Endothelial cell of umbilical vein (primary cell): ENCODE measurements at regions not wholly inside any gene's neighbourhood (a gene's known extent, or its start where the extent isn't known, plus 50 kb on each side); places are given as distances from the start of the nearest gene placed in this dataset.

Experiments used
- BruUV-seq: library from RNA; stranded (reverse); fragments of 400-500 nt; replicated peaks from 2 replicates; lab custom pipeline; 2021; lab: Mats Ljungman, UMichigan
- CTCF ChIA-PET: fragments of 300-600, 350-600 bp; sonication (Branson Sonifier 250); formaldehyde crosslinking; loops from one replicate; lab custom pipeline; 2021; ENCODE audit warnings: antibody characterized with exemption, inconsistent platforms; lab: Charles Lee
- POLR2A ChIA-PET: fragments of 300-600, 350-600 bp; sonication (Branson Sonifier 250); formaldehyde crosslinking; loops from one replicate; lab custom pipeline; 2021; ENCODE audit warnings: antibody characterized with exemption, inconsistent platforms; lab: Charles Lee
- DNase-seq: peaks from one replicate; pipeline ENCODE4 v3.0.0-alpha.2; 2011; ENCODE audit warnings: low read depth, low spot score
- FAIRE-seq: peaks from 2 replicates; lab custom pipeline; 2011; peaks lifted over from hg19 to GRCh38; lab: Jason Lieb, UNC
- H2AFZ ChIP-seq: 2 replicates; pipeline ENCODE4 v1.6.0; 2012; ENCODE audit warnings: low read depth, low read length, control low read depth, inconsistent platforms
- H3K27ac ChIP-seq: 2 replicates; pipeline ENCODE4 v1.5.1; 2011; ENCODE audit warnings: low read depth, mild to moderate bottlenecking, control low read depth, low read length, moderate library complexity; ENCODE audit not compliant: insufficient read depth
- H3K27me3 ChIP-seq, 2 experiments: 2 replicates each; pipeline versions ENCODE4 v1.6.0 to v1.6.1; 2011; ENCODE audit warnings: low read length in 2 of 2, mixed read lengths in 1 of 2; ENCODE audit not compliant: control insufficient read depth in 2 of 2, insufficient read depth in 2 of 2
- H3K36me3 ChIP-seq, 2 experiments: 2 replicates in 1 of 2; 3 replicates in 1 of 2; pipeline ENCODE4 v1.5.1; 2011; ENCODE audit warnings: low read length in 2 of 2, mild to moderate bottlenecking in 1 of 2, moderate library complexity in 1 of 2; ENCODE audit not compliant: control insufficient read depth in 2 of 2, insufficient read depth in 2 of 2; ENCODE audit errors: extremely low read depth in 1 of 2
- H3K4me1 ChIP-seq: 3 replicates; pipeline ENCODE4 v1.5.1; 2011; ENCODE audit warnings: mild to moderate bottlenecking, low read length; ENCODE audit not compliant: control insufficient read depth, insufficient read depth; ENCODE audit errors: extremely low read depth
- H3K4me2 ChIP-seq: 2 replicates; pipeline ENCODE4 v1.6.1; 2011; ENCODE audit warnings: low read length, control low read depth, mixed read lengths; ENCODE audit not compliant: insufficient read depth
- H3K4me3 ChIP-seq, 3 experiments: fragments of 200-600 bp in 1 of 3; sonication (generic), shearing (Covaris generic) in 1 of 3; replicated peaks in 1 of 3; 2 replicates each; pipeline ENCODE4 v1.5.1; 2011 to 2016; ENCODE audit warnings: control low read depth in 3 of 3, low read length in 3 of 3, mild to moderate bottlenecking in 2 of 3, inconsistent platforms in 1 of 3, low read depth in 1 of 3, moderate library complexity in 1 of 3; ENCODE audit not compliant: insufficient read depth in 1 of 3
- H3K79me2 ChIP-seq: 2 replicates; pipeline ENCODE4 v1.6.0; 2012; ENCODE audit warnings: low read length, inconsistent platforms; ENCODE audit not compliant: control insufficient read depth, insufficient read depth
- H3K9ac ChIP-seq: replicated peaks from 2 replicates; pipeline ENCODE3; 2011; ENCODE audit warnings: low read length, control low read depth; ENCODE audit not compliant: insufficient read depth; ENCODE audit errors: extremely low read depth
- H3K9me1 ChIP-seq: replicated peaks from 3 replicates; pipeline ENCODE4 v1.6.0; 2011; ENCODE audit warnings: mild to moderate bottlenecking, low read length; ENCODE audit not compliant: control insufficient read depth, insufficient read depth; ENCODE audit errors: extremely low read depth
- H3K9me3 ChIP-seq: replicated peaks from 2 replicates; pipeline ENCODE4 v1.5.1; 2012; ENCODE audit warnings: low read length, inconsistent platforms; ENCODE audit not compliant: control insufficient read depth, insufficient read depth
- H4K20me1 ChIP-seq: replicated peaks from 2 replicates; pipeline ENCODE3; 2011; ENCODE audit warnings: mild to moderate bottlenecking, low read length; ENCODE audit not compliant: control insufficient read depth, insufficient read depth; ENCODE audit errors: extremely low read depth
- CTCF ChIP-seq, 2 donors: IDR thresholded peaks; 1 replicate in 1 of 2; 2 replicates in 1 of 2; pipeline ENCODE4 v1.5.1; 2011; ENCODE audit warnings: low read length in 2 of 2, mild to moderate bottlenecking in 2 of 2, moderate library complexity in 2 of 2, control low read depth in 1 of 2, inconsistent platforms in 1 of 2, low read depth in 1 of 2; ENCODE audit not compliant: insufficient read depth in 1 of 2; ENCODE audit errors: extremely low read depth in 1 of 2
- EZH2 ChIP-seq: IDR thresholded peaks from 2 replicates; pipeline ENCODE4 v1.6.1; 2012; ENCODE audit warnings: borderline replicate concordance, low read depth, mild to moderate bottlenecking, moderate library complexity, low read length, inconsistent platforms; ENCODE audit not compliant: severe bottlenecking
- FOS ChIP-seq: IDR thresholded peaks from 2 replicates; pipeline ENCODE4 v1.6.1; 2011; ENCODE audit warnings: mild to moderate bottlenecking, low read length, moderate library complexity, borderline replicate concordance; ENCODE audit not compliant: insufficient read depth
- GATA2 ChIP-seq: IDR thresholded peaks from 2 replicates; pipeline ENCODE4 v1.7.0; 2011; ENCODE audit warnings: low read depth, mild to moderate bottlenecking, moderate library complexity, mixed read lengths, low read length; ENCODE audit not compliant: insufficient read length, insufficient read depth
- JUN ChIP-seq: IDR thresholded peaks from 2 replicates; pipeline ENCODE4 v1.6.1; 2011; ENCODE audit warnings: borderline replicate concordance, low read depth; ENCODE audit not compliant: insufficient read length, insufficient read depth
- MAX ChIP-seq: IDR thresholded peaks from 2 replicates; pipeline ENCODE4 v1.6.1; 2011; ENCODE audit not compliant: insufficient read depth, insufficient read length
- MYC ChIP-seq: IDR thresholded peaks from one replicate; pipeline ENCODE4 v1.6.1; 2011; ENCODE audit warnings: mild to moderate bottlenecking, low read depth, low read length
- POLR2A ChIP-seq: IDR thresholded peaks from 2 replicates; pipeline ENCODE4 v1.6.1; 2012; ENCODE audit warnings: low read depth, mild to moderate bottlenecking, control low read depth, low read length
- POLR2AphosphoS5 ChIP-seq: IDR thresholded peaks from 2 replicates; pipeline ENCODE4 v1.6.1; 2012; ENCODE audit warnings: low read depth, mild to moderate bottlenecking, control low read depth, low read length, moderate library complexity; ENCODE audit not compliant: insufficient read depth
- dilution Hi-C: fragments of 300-500 bp; cut with MboI; formaldehyde crosslinking; loops from one replicate; pipeline ENCODE4 v1.15.0; 2019; ENCODE audit warnings: low sequenced_read_pairs; ENCODE audit not compliant: extremely low pct_ligation_motif_present
- intact Hi-C: fragments of 100-400 bp; cut with micrococcal nuclease; formaldehyde crosslinking; loops from one replicate; pipeline ENCODE4 v1.10.0; 2022

GRCh38 chr7:49261928-49262327 is 337.6 kb downstream of the CDC14C start:
- Histone ChIP-seq H3K4me2 (no peak overlapping the region), H3K27ac (no peak overlapping the region), H3K36me3 (no peaks in the 10 kb centered on the region), H3K27me3 (no peaks in the 10 kb centered on the region), H4K20me1 (no peaks in the 10 kb centered on the region), H2AFZ (no peak overlapping the region), H3K4me3 (no peak overlapping the region), H3K9ac (no peak overlapping the region), H3K9me3 (peaks cover 4% of the 10 kb centered on the region), H3K4me1 (no peaks in the 10 kb centered on the region), H3K79me2 (no peaks in the 10 kb centered on the region), H3K9me1 (no peaks in the 10 kb centered on the region)
- FAIRE-seq (no peak), DNase-seq (no peak)
- POLR2A ChIA-PET, result no interaction called here
- dilution Hi-C loops (no loop called here), intact Hi-C loops (no loop called here)
- no TSS peak for BruUV-seq
- TF ChIP-seq CTCF (IDR thresholded peaks at IDR 0.05; ENCODE audit: extremely low read depth in 1 of 2, insufficient read depth in 1 of 2, low read depth in 1 of 2, low read length in 2 of 2), result no peak
- TF ChIP-seq JUN, result no peak
- no peak for TF ChIP-seq GATA2
- no peak for TF ChIP-seq MAX
- no peak for TF ChIP-seq MYC
- no peak for TF ChIP-seq FOS
- no peak for TF ChIP-seq POLR2A
- CTCF ChIA-PET, result no interaction called here

- BruUV-seq, result no TSS peak
Observed at GRCh38 chr7:49264530-49264929, 340.2 kb downstream of the CDC14C start.

More at GRCh38 chr7:49264530-49264929, 340.2 kb downstream of the CDC14C start:
- no peaks in the 10 kb centered on the region for H3K79me2 ChIP-seq
- intact Hi-C loops (no loop called here), dilution Hi-C loops (no loop called here)
- H3K9ac ChIP-seq, result no peak overlapping the region
- H3K27me3 ChIP-seq, result no peaks in the 10 kb centered on the region
- H2AFZ ChIP-seq, result no peak overlapping the region
- H3K27ac ChIP-seq, result no peak overlapping the region
- no peak for TF ChIP-seq CTCF (IDR thresholded peaks at IDR 0.05; ENCODE audit: extremely low read depth in 1 of 2, insufficient read depth in 1 of 2, low read depth in 1 of 2, low read length in 2 of 2)
- TF ChIP-seq EZH2, result no peak
- no peak for TF ChIP-seq GATA2
- no peak for TF ChIP-seq POLR2AphosphoS5
- TF ChIP-seq POLR2A, result no peak
- TF ChIP-seq FOS, result no peak
- TF ChIP-seq MAX, result no peak
- no peaks in the 10 kb centered on the region for H3K36me3 ChIP-seq
- peaks cover 4% of the 10 kb centered on the region for H3K9me3 ChIP-seq
- ChIA-PET CTCF (no interaction called here), POLR2A (no interaction called here)
- no peak overlapping the region for H3K4me3 ChIP-seq
- no peaks in the 10 kb centered on the region for H3K4me1 ChIP-seq
- no peaks in the 10 kb centered on the region for H3K9me1 ChIP-seq
- H4K20me1 ChIP-seq, result no peaks in the 10 kb centered on the region
- FAIRE-seq (no peak), DNase-seq (no peak)
- H3K4me2 ChIP-seq, result no peak overlapping the region
